Gastroesophageal sphincter (tissue), 3 donors: ENCODE measurements at regions not wholly inside any gene's neighbourhood (a gene's known extent, or its start where the extent isn't known, plus 50 kb on each side); places are given as distances from the start of the nearest gene placed in this dataset.

ENCODE experiments used
- POLR2AphosphoS5 ChIP-seq: sonication (generic); formaldehyde crosslinking; IDR thresholded peaks from one replicate; pipeline ENCODE4 v1.6.1; 2017; ENCODE audit warnings: antibody characterized with exemption
- TF ChIP-seq, protein P1 (sequence below), 4 experiments: fragments of 200-600 bp in 2 of 4; fragments of 450-650 bp in 2 of 4; sonication (generic) in 1 of 4; IDR thresholded peaks; one replicate each; pipeline ENCODE4 v1.5.1; 2017 to 2019; ENCODE audit warnings: antibody characterized with exemption in 4 of 4, mild to moderate bottlenecking in 2 of 4, moderate library complexity in 2 of 4

DNA sequence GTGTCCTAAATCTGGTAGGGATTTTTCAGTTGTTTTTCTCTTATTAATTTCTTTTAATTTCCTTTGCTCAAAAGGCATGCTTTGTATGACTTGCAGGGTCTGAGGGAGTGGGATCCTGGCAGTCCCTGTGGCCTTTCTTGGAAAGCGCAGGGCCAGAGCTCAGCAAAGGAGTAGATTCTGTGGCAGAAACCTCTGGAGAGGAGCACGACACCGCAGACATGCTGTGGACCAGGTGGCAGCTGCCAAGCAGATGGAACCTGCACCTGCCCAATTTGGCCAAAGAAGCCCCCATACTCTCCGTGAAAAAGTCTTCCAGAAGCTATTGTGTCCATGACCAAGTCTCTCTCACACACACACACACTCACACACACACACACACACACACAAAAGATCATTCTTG, 78.9 kb upstream of the FGF3 start:
- TF ChIP-seq, protein P1, sequence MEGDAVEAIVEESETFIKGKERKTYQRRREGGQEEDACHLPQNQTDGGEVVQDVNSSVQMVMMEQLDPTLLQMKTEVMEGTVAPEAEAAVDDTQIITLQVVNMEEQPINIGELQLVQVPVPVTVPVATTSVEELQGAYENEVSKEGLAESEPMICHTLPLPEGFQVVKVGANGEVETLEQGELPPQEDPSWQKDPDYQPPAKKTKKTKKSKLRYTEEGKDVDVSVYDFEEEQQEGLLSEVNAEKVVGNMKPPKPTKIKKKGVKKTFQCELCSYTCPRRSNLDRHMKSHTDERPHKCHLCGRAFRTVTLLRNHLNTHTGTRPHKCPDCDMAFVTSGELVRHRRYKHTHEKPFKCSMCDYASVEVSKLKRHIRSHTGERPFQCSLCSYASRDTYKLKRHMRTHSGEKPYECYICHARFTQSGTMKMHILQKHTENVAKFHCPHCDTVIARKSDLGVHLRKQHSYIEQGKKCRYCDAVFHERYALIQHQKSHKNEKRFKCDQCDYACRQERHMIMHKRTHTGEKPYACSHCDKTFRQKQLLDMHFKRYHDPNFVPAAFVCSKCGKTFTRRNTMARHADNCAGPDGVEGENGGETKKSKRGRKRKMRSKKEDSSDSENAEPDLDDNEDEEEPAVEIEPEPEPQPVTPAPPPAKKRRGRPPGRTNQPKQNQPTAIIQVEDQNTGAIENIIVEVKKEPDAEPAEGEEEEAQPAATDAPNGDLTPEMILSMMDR (IDR thresholded peaks at IDR 0.05) = no peak
- no peak for TF ChIP-seq POLR2AphosphoS5
